Activated naive CD4-positive, alpha-beta T cell treated with anti-CD3 and anti-CD28 coated beads, Interleukin-2, amount 10 ng/mL, durations not matched to agents 7 days and 5 days (primary cell): ENCODE measurements at regions not wholly inside any gene's neighbourhood (a gene's known extent, or its start where the extent isn't known, plus 50 kb on each side); places are given as distances from the start of the nearest gene placed in this dataset.

ENCODE experiments used
- CTCF ChIA-PET: fragments of 350-600 bp; sonication (Branson Sonifier 250); formaldehyde crosslinking; loops from one replicate; lab custom pipeline; 2021; ENCODE audit warnings: antibody characterized with exemption; lab: Charles Lee
- DNase-seq: peaks from one replicate; pipeline ENCODE4 v3.0.0-alpha.2; 2020
- H3K27ac Mint-ChIP-seq: one replicate; pipeline ENCODE4 v1.8.0; 2021; ENCODE audit warnings: mild to moderate bottlenecking, moderate library complexity, mixed read lengths
- H3K27me3 Mint-ChIP-seq: one replicate; pipeline ENCODE4 v1.8.0; 2021; ENCODE audit warnings: mild to moderate bottlenecking, mixed read lengths
- H3K36me3 Mint-ChIP-seq: one replicate; pipeline ENCODE4 v1.8.0; 2021; ENCODE audit warnings: mixed read lengths
- H3K4me1 Mint-ChIP-seq: one replicate; pipeline ENCODE4 v1.8.0; 2021; ENCODE audit warnings: mixed read lengths
- H3K4me3 Mint-ChIP-seq: one replicate; pipeline ENCODE4 v1.8.0; 2021; ENCODE audit warnings: mild to moderate bottlenecking, moderate library complexity, mixed read lengths
- H3K9me3 Mint-ChIP-seq: one replicate; pipeline ENCODE4 v1.8.0; 2021; ENCODE audit warnings: mixed read lengths

DNA sequence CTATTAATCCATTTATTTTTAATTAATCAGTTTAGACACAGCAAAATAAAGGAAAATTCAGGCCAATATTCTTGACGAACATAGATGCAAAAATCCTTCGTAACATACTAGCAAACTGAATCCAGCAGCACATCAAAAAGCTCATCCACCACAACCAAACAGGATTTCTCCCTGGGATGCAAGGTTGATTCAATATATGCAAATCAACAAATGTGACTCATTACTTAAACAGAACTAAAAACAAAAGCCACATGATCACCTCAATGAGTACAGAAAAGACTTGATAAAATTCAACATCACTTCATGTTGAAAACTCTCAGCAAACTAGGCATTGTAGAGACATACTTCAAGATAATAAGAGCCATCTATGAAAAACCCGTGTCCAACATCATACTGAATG lies 364.1 kb upstream of the THBS1 start:
- Mint-ChIP-seq H3K27me3 (no peaks in the 10 kb centered on the region), H3K4me3 (no peak overlapping the region), H3K36me3 (no peaks in the 10 kb centered on the region), H3K4me1 (no peaks in the 10 kb centered on the region), H3K9me3 (no peaks in the 10 kb centered on the region), H3K27ac (no peak overlapping the region)
- CTCF ChIA-PET: no interaction called here
- no peak for DNase-seq

DNA sequence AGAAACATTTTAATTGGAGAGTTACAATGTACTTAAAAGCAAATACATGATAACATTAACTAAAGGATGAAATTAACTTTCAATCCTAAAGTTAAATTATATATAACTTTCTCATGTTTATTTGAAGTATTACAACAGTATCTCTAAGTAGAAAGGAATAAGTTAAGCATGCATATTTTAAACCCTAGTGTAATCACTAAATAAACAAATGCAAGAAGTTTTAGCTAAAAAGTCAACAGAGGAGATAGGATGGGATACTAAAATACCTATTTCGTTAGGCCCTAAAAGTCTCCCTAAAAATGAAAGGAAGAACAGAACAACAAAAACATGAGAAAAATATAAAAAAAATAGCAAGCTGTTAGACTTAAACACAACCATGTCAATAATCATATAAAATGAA lies 361.3 kb upstream of the THBS1 start:
- Mint-ChIP-seq H3K9me3 (no peaks in the 10 kb centered on the region), H3K27ac (no peak overlapping the region), H3K27me3 (no peaks in the 10 kb centered on the region), H3K36me3 (no peaks in the 10 kb centered on the region), H3K4me3 (no peak overlapping the region), H3K4me1 (no peaks in the 10 kb centered on the region)
- CTCF ChIA-PET: interaction anchor here (0.6 kb wide), 1 partner anchor 213 kb away, joined by 3 read pairs; no protein-coding TSS in a partner anchor
- DNase-seq: no peak

DNA sequence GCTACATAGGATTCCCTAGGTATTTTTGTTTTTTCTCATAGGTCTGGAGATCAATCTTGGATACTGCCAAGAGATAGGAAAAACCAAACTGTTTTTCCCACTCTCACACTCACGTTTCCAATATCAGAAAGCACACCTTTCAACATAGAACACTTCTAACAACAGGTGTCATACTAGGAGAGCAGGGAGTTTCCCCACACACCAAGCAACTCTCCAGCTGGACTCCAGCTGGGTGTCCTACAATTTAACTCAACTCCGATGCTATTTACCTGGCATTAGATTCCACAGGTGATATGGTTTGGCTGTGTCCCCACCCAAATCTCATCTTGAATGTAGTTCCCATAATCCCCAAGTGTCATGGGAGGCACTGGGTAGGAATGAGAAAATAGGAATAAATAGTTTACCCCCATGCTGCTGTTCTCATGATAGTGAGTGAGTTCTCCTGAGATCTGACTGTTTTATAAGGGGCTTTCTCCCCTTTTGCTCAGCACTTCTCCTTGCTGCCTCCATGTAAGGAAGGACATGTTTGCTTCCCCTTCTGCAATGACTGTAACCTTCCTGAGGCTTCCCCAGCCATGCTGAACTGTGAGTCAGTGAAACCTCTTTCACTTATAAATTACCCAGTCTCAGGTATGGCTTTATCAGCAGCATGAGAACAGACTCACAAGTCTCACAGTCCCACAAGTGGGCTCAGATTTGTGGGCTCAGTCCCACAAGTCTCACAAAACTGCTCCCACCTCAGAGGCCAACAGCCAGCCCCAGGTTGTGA lies 354.5 kb upstream of the THBS1 start:
- Mint-ChIP-seq H3K4me1 (no peaks in the 10 kb centered on the region), H3K27me3 (peaks cover 4% of the 10 kb centered on the region), H3K4me3 (no peak overlapping the region), H3K27ac (no peak overlapping the region), H3K36me3 (no peaks in the 10 kb centered on the region), H3K9me3 (no peaks in the 10 kb centered on the region)
- CTCF ChIA-PET: no interaction called here
- DNase-seq: no peak

GRCh38 chr15:39227001-39227400 lies 353.9 kb upstream of the THBS1 start:
- Mint-ChIP-seq H3K4me1 (no peaks in the 10 kb centered on the region), H3K27ac (no peak overlapping the region), H3K27me3 (peaks cover 4% of the 10 kb centered on the region), H3K9me3 (no peaks in the 10 kb centered on the region), H3K36me3 (no peaks in the 10 kb centered on the region), H3K4me3 (no peak overlapping the region)
- no peak for DNase-seq
- CTCF ChIA-PET: no interaction called here

GRCh38 chr15:39228889-39229288 lies 352.0 kb upstream of the THBS1 start:
- H3K27me3 Mint-ChIP-seq: peaks cover 4% of the 10 kb centered on the region
- DNase-seq: no peak
- no peak overlapping the region for H3K4me3 Mint-ChIP-seq
- no peak overlapping the region for H3K27ac Mint-ChIP-seq
- H3K4me1 Mint-ChIP-seq: no peaks in the 10 kb centered on the region
- no peaks in the 10 kb centered on the region for H3K9me3 Mint-ChIP-seq
- no peaks in the 10 kb centered on the region for H3K36me3 Mint-ChIP-seq
- CTCF ChIA-PET: no interaction called here

DNA sequence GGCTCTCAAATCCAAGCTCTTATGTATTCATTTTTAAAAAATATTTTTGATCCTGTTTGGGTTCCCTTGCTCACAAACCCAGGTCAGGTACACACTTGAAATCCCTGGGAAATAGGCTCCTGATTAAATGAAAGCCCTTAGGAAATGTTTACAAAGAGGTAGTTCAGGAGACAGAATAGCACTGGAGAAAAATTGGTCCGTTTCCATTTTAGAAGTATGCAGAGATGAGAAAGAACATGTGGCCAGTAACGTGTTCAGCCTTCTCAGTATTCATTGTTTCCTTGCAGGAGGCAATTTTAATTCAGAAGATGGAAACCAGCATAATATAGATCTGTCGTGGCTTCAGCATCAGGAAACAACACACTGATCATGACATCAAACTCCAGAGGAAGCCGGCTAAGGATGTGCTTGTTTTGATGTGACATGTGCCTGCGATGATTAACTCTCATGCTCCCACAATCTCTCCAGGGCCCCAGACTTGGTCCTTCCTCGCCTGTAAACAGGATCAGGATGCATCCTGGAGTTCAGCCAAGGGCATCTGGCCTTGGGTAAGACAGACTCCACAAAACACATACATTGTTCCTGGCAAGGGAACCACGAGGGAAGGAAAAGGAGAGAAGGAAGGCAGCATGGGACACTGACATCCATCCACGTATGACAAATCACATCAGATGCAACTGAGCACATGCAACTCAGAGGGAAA lies 350.5 kb upstream of the THBS1 start:
- CTCF ChIA-PET: no interaction called here
- Mint-ChIP-seq H3K36me3 (no peaks in the 10 kb centered on the region), H3K27ac (no peak overlapping the region), H3K9me3 (no peaks in the 10 kb centered on the region), H3K27me3 (peaks cover 4% of the 10 kb centered on the region), H3K4me3 (no peak overlapping the region), H3K4me1 (no peaks in the 10 kb centered on the region)
- no peak for DNase-seq

DNA sequence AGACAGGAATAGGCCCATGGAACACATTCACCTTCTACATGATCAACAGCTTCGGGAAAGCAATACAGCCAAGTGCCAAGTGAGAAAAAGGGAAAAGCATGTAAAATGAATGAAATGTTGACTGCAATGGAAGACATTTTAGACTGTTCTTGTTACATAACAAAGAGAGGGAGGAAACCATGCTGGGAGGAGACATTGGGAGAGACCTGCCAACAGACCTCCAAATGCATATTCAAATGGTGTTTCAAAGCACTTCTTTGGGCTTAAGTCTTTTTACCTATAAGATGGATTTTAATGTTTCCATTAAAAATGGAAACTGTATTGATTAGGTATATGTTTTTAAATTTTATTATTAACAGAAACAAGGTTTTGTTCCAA lies 350.0 kb upstream of the THBS1 start:
- Mint-ChIP-seq H3K27me3 (peaks cover 4% of the 10 kb centered on the region), H3K4me1 (no peaks in the 10 kb centered on the region), H3K4me3 (no peak overlapping the region), H3K9me3 (no peaks in the 10 kb centered on the region), H3K36me3 (no peaks in the 10 kb centered on the region), H3K27ac (no peak overlapping the region)
- no peak for DNase-seq
- CTCF ChIA-PET: no interaction called here

DNA sequence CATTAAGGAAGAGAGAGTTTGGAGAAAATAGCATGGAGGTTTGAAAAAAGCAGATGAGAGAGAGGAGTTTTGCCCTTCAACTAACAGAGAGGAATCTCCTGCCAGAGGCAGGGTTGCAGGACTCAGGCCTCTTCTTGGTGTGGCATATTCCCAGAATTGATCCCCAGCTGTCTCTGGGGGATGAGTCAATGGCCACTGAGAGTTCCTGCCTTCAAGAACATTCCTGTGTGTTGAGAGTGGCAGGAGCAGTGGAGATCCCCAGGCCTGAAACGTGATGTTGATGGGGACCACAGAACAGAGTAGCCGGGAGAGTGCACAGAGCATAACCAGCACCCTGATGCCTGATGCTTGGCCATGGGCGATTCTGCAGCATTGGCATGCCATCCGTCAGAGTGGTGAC lies 348.4 kb upstream of the THBS1 start:
- Mint-ChIP-seq H3K36me3 (no peaks in the 10 kb centered on the region), H3K4me1 (no peaks in the 10 kb centered on the region), H3K9me3 (no peaks in the 10 kb centered on the region), H3K4me3 (no peak overlapping the region), H3K27ac (no peak overlapping the region), H3K27me3 (no peaks in the 10 kb centered on the region)
- CTCF ChIA-PET: no interaction called here
- no peak for DNase-seq

GRCh38 chr15:39235084-39235795 lies 345.6 kb upstream of the THBS1 start:
- no peak overlapping the region for H3K4me3 Mint-ChIP-seq
- H3K27ac Mint-ChIP-seq: no peak overlapping the region
- no peak for DNase-seq

DNA sequence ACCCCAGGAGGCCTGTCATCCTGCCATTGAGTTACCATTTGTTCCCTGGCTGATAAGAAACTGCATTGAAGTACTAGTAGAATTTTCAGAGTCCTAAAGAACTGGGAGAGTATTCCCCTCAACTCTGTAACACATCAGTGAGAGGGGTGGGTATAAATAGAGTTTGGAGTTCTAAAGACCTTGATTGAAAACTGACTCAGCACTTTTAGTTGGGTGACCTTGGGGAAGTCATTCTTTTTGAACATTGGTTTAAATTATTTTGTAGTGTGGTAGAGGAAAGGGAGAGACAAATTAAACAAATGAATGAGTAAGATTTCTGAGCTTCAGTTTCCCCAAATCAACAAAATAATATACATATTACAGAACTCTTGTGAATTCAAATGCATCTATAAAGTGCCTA lies 344.5 kb upstream of the THBS1 start:
- no peak overlapping the region for H3K27ac Mint-ChIP-seq
- DNase-seq: no peak
- H3K4me1 Mint-ChIP-seq: no peaks in the 10 kb centered on the region
- no peak overlapping the region for H3K4me3 Mint-ChIP-seq
- H3K36me3 Mint-ChIP-seq: no peaks in the 10 kb centered on the region
- no peaks in the 10 kb centered on the region for H3K9me3 Mint-ChIP-seq
- CTCF ChIA-PET: no interaction called here
- H3K27me3 Mint-ChIP-seq: no peaks in the 10 kb centered on the region

More at GRCh38 chr15:39235084-39235795, 345.6 kb upstream of the THBS1 start:
- no peaks in the 10 kb centered on the region for H3K36me3 Mint-ChIP-seq
- H3K9me3 Mint-ChIP-seq: no peaks in the 10 kb centered on the region
- no peaks in the 10 kb centered on the region for H3K27me3 Mint-ChIP-seq
- no peaks in the 10 kb centered on the region for H3K4me1 Mint-ChIP-seq
- CTCF ChIA-PET: no interaction called here

GRCh38 chr15:39238443-39238842 lies 342.4 kb upstream of the THBS1 start:
- no peaks in the 10 kb centered on the region for H3K27me3 Mint-ChIP-seq
- CTCF ChIA-PET: no interaction called here
- no peaks in the 10 kb centered on the region for H3K4me1 Mint-ChIP-seq
- H3K4me3 Mint-ChIP-seq: no peak overlapping the region
- DNase-seq: no peak
- H3K36me3 Mint-ChIP-seq: no peaks in the 10 kb centered on the region
- H3K9me3 Mint-ChIP-seq: no peaks in the 10 kb centered on the region
- no peak overlapping the region for H3K27ac Mint-ChIP-seq

DNA sequence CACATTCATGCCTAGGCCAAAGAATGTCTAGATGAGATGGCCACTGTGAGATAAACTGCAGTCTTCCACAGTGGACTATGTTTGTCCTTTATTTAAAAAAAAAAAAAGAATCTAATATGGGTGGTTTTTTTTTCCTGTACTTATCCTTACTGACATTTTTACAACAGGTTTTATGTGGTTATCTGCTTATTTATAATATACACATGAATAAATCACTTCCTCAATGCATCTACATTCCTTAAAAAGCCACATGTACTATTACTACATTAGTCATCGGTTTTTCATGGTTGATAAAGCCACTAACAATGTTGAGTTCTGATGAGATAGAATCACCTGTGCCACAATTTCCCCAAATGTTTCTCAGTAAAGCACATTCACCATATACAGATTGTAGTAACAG lies 341.3 kb upstream of the THBS1 start:
- CTCF ChIA-PET: no interaction called here
- no peak overlapping the region for H3K4me3 Mint-ChIP-seq
- DNase-seq: no peak
- no peak overlapping the region for H3K27ac Mint-ChIP-seq
- H3K4me1 Mint-ChIP-seq: no peaks in the 10 kb centered on the region
- no peaks in the 10 kb centered on the region for H3K27me3 Mint-ChIP-seq
- no peaks in the 10 kb centered on the region for H3K36me3 Mint-ChIP-seq
- H3K9me3 Mint-ChIP-seq: no peaks in the 10 kb centered on the region

- Mint-ChIP-seq H3K4me1 (no peaks in the 10 kb centered on the region), H3K36me3 (no peaks in the 10 kb centered on the region), H3K4me3 (no peak overlapping the region), H3K27me3 (no peaks in the 10 kb centered on the region), H3K9me3 (no peaks in the 10 kb centered on the region), H3K27ac (no peak overlapping the region)
- DNase-seq: no peak
- CTCF ChIA-PET: no interaction called here
Observed at GRCh38 chr15:39242345-39242744, 338.5 kb upstream of the THBS1 start.

DNA sequence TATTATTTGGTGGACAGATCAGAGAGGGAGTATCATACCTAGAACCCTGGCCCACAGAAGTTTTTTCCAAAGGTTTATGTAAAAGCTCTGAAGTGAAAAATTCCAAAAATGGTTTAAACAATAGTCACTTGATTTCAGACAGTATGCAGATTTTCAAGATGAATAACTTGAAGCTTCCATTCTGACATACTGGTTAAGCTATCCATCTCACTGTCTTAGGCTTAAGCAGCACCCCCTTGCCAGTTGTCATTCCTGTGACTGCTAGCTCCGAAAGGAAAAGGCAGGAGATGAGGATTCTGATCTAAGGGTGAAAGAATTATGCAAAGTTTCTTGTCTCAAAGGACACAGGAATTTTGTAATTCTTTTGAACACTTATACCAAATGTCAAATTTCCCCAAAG lies 337.5 kb upstream of the THBS1 start:
- DNase-seq: no peak
- Mint-ChIP-seq H3K36me3 (no peaks in the 10 kb centered on the region), H3K4me1 (no peaks in the 10 kb centered on the region), H3K4me3 (no peak overlapping the region), H3K9me3 (no peaks in the 10 kb centered on the region), H3K27ac (no peak overlapping the region), H3K27me3 (peaks cover 4% of the 10 kb centered on the region)
- CTCF ChIA-PET: interaction anchor here (0.9 kb wide), 1 partner anchor 11 kb away, joined by 3 read pairs; no protein-coding TSS in a partner anchor

GRCh38 chr15:39244776-39245175 lies 336.1 kb upstream of the THBS1 start:
- no peak for DNase-seq
- CTCF ChIA-PET: no interaction called here
- H3K4me3 Mint-ChIP-seq: no peak overlapping the region
- peaks cover 8% of the 10 kb centered on the region for H3K27me3 Mint-ChIP-seq
- no peaks in the 10 kb centered on the region for H3K9me3 Mint-ChIP-seq
- no peak overlapping the region for H3K27ac Mint-ChIP-seq
- no peaks in the 10 kb centered on the region for H3K36me3 Mint-ChIP-seq
- no peaks in the 10 kb centered on the region for H3K4me1 Mint-ChIP-seq
